Colonic mucosa (tissue), 4 donors: ENCODE measurements at regions not wholly inside any gene's neighbourhood (a gene's known extent, or its start where the extent isn't known, plus 50 kb on each side); places are given as distances from the start of the nearest gene placed in this dataset.

Experiments
- DNase-seq: peaks from one replicate; pipeline ENCODE4 v3.0.0-alpha.2; 2020
- H3K27ac ChIP-seq: fragments of 200-600 bp; one replicate; pipeline ENCODE4 v1.8.0; 2021
- H3K27me3 ChIP-seq: fragments of 200-600 bp; one replicate; pipeline ENCODE4 v1.8.0; 2021
- H3K36me3 ChIP-seq: fragments of 200-600 bp; one replicate; pipeline ENCODE4 v1.8.0; 2021
- H3K4me1 ChIP-seq: fragments of 200-600 bp; one replicate; pipeline ENCODE4 v1.8.0; 2021; ENCODE audit warnings: mild to moderate bottlenecking
- H3K4me3 ChIP-seq: fragments of 200-600 bp; one replicate; pipeline ENCODE4 v1.8.0; 2021
- H3K9ac ChIP-seq, 2 donors: one replicate each; pipeline ENCODE4 v1.7.0; 2013; ENCODE audit warnings: control low read depth in 2 of 2, low read depth in 2 of 2, low read length in 2 of 2
- H3K9me3 ChIP-seq: fragments of 200-600 bp; one replicate; pipeline ENCODE4 v1.8.0; 2021
- CTCF ChIP-seq: fragments of 200-600 bp; IDR thresholded peaks from one replicate; pipeline ENCODE4 v1.8.0; 2022; ENCODE audit warnings: antibody characterized with exemption, mild to moderate bottlenecking
- intact Hi-C: fragments of 100-400 bp; cut with DNase I; formaldehyde crosslinking; loops from one replicate; pipeline ENCODE4 v1.14.1; 2022
- donor health status: healthy.
- donor health status: DM: no; HTN: no; CAD: no.
- donor health status: DM: no; HTN: no; CAD: no.

GRCh38 chr3:141418751-141419150, 50.4 kb downstream of the ZBTB38 start:
- no peak for TF ChIP-seq CTCF
- no peak overlapping the region for H3K27ac ChIP-seq
- no peaks in the 10 kb centered on the region for H3K4me1 ChIP-seq
- intact Hi-C loops, result no loop called here
- H3K4me3 ChIP-seq, result no peak overlapping the region
- no peaks in the 10 kb centered on the region for H3K36me3 ChIP-seq
- DNase-seq, result no peak
- no peaks in the 10 kb centered on the region for H3K9me3 ChIP-seq
- no peaks in the 10 kb centered on the region for H3K27me3 ChIP-seq
- no peak overlapping the region for H3K9ac ChIP-seq

- no peak for DNase-seq
- intact Hi-C loops, result no loop called here
- H3K27me3 ChIP-seq, result no peaks in the 10 kb centered on the region
- H3K27ac ChIP-seq, result no peak overlapping the region
- no peak for TF ChIP-seq CTCF
- no peak overlapping the region for H3K9ac ChIP-seq
- H3K4me3 ChIP-seq, result no peak overlapping the region
- H3K36me3 ChIP-seq, result no peaks in the 10 kb centered on the region
- no peaks in the 10 kb centered on the region for H3K4me1 ChIP-seq
- no peaks in the 10 kb centered on the region for H3K9me3 ChIP-seq
Observed at GRCh38 chr3:141419946-141420345, 51.6 kb downstream of the ZBTB38 start.

- H3K4me1 ChIP-seq, result no peaks in the 10 kb centered on the region
- H3K9ac ChIP-seq, result no peak overlapping the region
- intact Hi-C loops, result no loop called here
- no peak overlapping the region for H3K27ac ChIP-seq
- DNase-seq, result no peak
- no peak for TF ChIP-seq CTCF
- H3K27me3 ChIP-seq, result no peaks in the 10 kb centered on the region
- no peak overlapping the region for H3K4me3 ChIP-seq
- H3K36me3 ChIP-seq, result no peaks in the 10 kb centered on the region
- no peaks in the 10 kb centered on the region for H3K9me3 ChIP-seq
Observed at GRCh38 chr3:141421186-141421585, 52.9 kb downstream of the ZBTB38 start.

- Histone ChIP-seq H3K27ac (no peak overlapping the region), H3K9ac (no peak overlapping the region), H3K4me1 (peaks cover 3% of the 10 kb centered on the region), H3K4me3 (no peak overlapping the region), H3K9me3 (no peaks in the 10 kb centered on the region), H3K27me3 (no peaks in the 10 kb centered on the region), H3K36me3 (no peaks in the 10 kb centered on the region)
- intact Hi-C loops, result no loop called here
- no peak for DNase-seq
- no peak for TF ChIP-seq CTCF
Observed at GRCh38 chr3:141421639-141422319, 53.5 kb downstream of the ZBTB38 start.

GRCh38 chr3:141422961-141423582, 54.8 kb downstream of the ZBTB38 start:
- no peak overlapping the region for H3K9ac ChIP-seq
- H3K27ac ChIP-seq, result no peak overlapping the region
- no peaks in the 10 kb centered on the region for H3K9me3 ChIP-seq
- TF ChIP-seq CTCF, result no peak
- intact Hi-C loops, result no loop called here
- no peaks in the 10 kb centered on the region for H3K36me3 ChIP-seq
- no peaks in the 10 kb centered on the region for H3K27me3 ChIP-seq
- peaks cover 4% of the 10 kb centered on the region for H3K4me1 ChIP-seq
- DNase-seq, result no peak
- H3K4me3 ChIP-seq, result no peak overlapping the region
